ENCODE measurements at regions not wholly inside any gene's neighbourhood (a gene's known extent, or its start where the extent isn't known, plus 50 kb on each side); places are given as distances from the start of the nearest gene placed in this dataset.

- DNase-seq (ENCODE audit: low read depth), result peak; percentile 20
Observed at GRCh38 chr2:2765839-2766495, 434.9 kb upstream of the MYT1L start.

GRCh38 chr2:2765176-2765800, 434.2 kb upstream of the MYT1L start:
- DNase-seq (ENCODE audit: low read depth), result no peak

- DNase-seq (ENCODE audit: low read depth), result no peak
Observed at GRCh38 chr2:2764739-2765138, 433.7 kb upstream of the MYT1L start.

GRCh38 chr2:2764001-2764355, 432.9 kb upstream of the MYT1L start:
- DNase-seq (ENCODE audit: low read depth), result no peak

- DNase-seq (ENCODE audit: low read depth), result no peak
Observed at GRCh38 chr2:2763351-2764000, 432.4 kb upstream of the MYT1L start.

- DNase-seq (ENCODE audit: low read depth), result no peak
Observed at GRCh38 chr2:2762913-2763312, 431.8 kb upstream of the MYT1L start.

GRCh38 chr2:2762166-2762908, 431.3 kb upstream of the MYT1L start:
- no peak for DNase-seq (ENCODE audit: low read depth)

- DNase-seq (ENCODE audit: low read depth), result no peak
Observed at GRCh38 chr2:2758793-2759367, 427.8 kb upstream of the MYT1L start.

- no peak for DNase-seq (ENCODE audit: low read depth)
Observed at GRCh38 chr2:2757764-2758163, 426.7 kb upstream of the MYT1L start.

- no peak for DNase-seq (ENCODE audit: low read depth)
Observed at GRCh38 chr2:2756886-2757285, 425.8 kb upstream of the MYT1L start.

- no peak for DNase-seq (ENCODE audit: low read depth)
Observed at GRCh38 chr2:2755990-2756389, 424.9 kb upstream of the MYT1L start.

GRCh38 chr2:2754940-2755339, 423.9 kb upstream of the MYT1L start:
- DNase-seq (ENCODE audit: low read depth), result no peak

- DNase-seq (ENCODE audit: low read depth), result no peak
Observed at GRCh38 chr2:2751715-2752315, 420.7 kb upstream of the MYT1L start.

- no peak for DNase-seq (ENCODE audit: low read depth)
Observed at GRCh38 chr2:2750867-2751714, 420.0 kb upstream of the MYT1L start.

- no peak for DNase-seq (ENCODE audit: low read depth)
Observed at GRCh38 chr2:2749206-2749598, 418.1 kb upstream of the MYT1L start.

- DNase-seq (ENCODE audit: low read depth), result no peak
Observed at GRCh38 chr2:2748399-2749205, 417.5 kb upstream of the MYT1L start.

GRCh38 chr2:2747797-2748301, 416.8 kb upstream of the MYT1L start:
- DNase-seq (ENCODE audit: low read depth), result no peak

GRCh38 chr2:2746731-2747130, 415.7 kb upstream of the MYT1L start:
- no peak for DNase-seq (ENCODE audit: low read depth)

GRCh38 chr2:2744958-2745715, 414.1 kb upstream of the MYT1L start:
- no peak for DNase-seq (ENCODE audit: low read depth)
